K562 (cell line): ENCODE measurements at regions not wholly inside any gene's neighbourhood (a gene's known extent, or its start where the extent isn't known, plus 50 kb on each side); places are given as distances from the start of the nearest gene placed in this dataset.

Experiments
- ATAC-seq: fragments of 200-7000 bp; cut with Tn5 transposase; 3 replicates; pipeline ENCODE4 v1.9.1; 2020; ENCODE audit warnings: moderate library complexity
- BruUV-seq: library from RNA; stranded (reverse); fragments of 400-500 nt; replicated peaks from 2 replicates; lab custom pipeline; 2021; lab: Mats Ljungman, UMichigan
- CTCF ChIA-PET: fragments of 300-600 bp; formaldehyde crosslinking; extraction: SDS; loops from one replicate; lab custom pipeline; 2021; ENCODE audit warnings: low intra/inter-chr PET ratio; lab: Yijun Ruan, JAX
- POLR2A ChIA-PET: fragments of 300-600, 350-650 bp; sonication (Branson Sonifier 250); formaldehyde crosslinking; extraction: SDS; loops from one replicate; lab custom pipeline; 2021; ENCODE audit warnings: antibody characterized with exemption, inconsistent platforms; lab: Yijun Ruan, JAX
- DNase-seq, 4 experiments: peaks; one replicate each; pipeline versions ENCODE4 v3.0.0 to v3.0.0-alpha.2; 2011 to 2018; ENCODE audit warnings: low spot score in 3 of 4, mixed read lengths in 3 of 4; ENCODE audit errors: extremely low read depth in 1 of 4
- FAIRE-seq: peaks from 2 replicates; lab custom pipeline; 2011; peaks lifted over from hg19 to GRCh38; lab: Jason Lieb, UNC
- H2AFZ ChIP-seq: 2 replicates; pipeline ENCODE4 v1.6.0; 2011; ENCODE audit warnings: low read depth, low read length, control low read depth, inconsistent platforms
- H3K27ac ChIP-seq: fragments of 200-600 bp; 3 replicates; pipeline ENCODE4 v1.8.0; 2011; ENCODE audit warnings: low read depth, mild to moderate bottlenecking, control low read depth, inconsistent platforms, low read length, moderate library complexity, mixed read lengths; ENCODE audit errors: extremely low read depth
- H3K27me3 ChIP-seq, 2 experiments: fragments of 300-600 bp in 1 of 2; 2 replicates in 1 of 2; 3 replicates in 1 of 2; pipeline versions ENCODE4 v1.6.0 to v1.8.0; 2011; ENCODE audit warnings: inconsistent platforms in 2 of 2, low read length in 2 of 2, mild to moderate bottlenecking in 1 of 2, mixed read lengths in 1 of 2, moderate library complexity in 1 of 2; ENCODE audit not compliant: control insufficient read depth in 2 of 2, insufficient read depth in 2 of 2
- H3K36me3 ChIP-seq: fragments of 300-600 bp; 3 replicates; pipeline ENCODE4 v1.8.0; 2011; ENCODE audit warnings: mild to moderate bottlenecking, low read length, inconsistent platforms; ENCODE audit not compliant: control insufficient read depth, insufficient read depth
- H3K4me1 ChIP-seq, 2 experiments: fragments of 200-600 bp in 1 of 2; replicated peaks in 1 of 2; 2 replicates in 1 of 2; 3 replicates in 1 of 2; pipeline versions ENCODE4 v1.5.1 to v1.8.0; 2011; ENCODE audit warnings: inconsistent platforms in 2 of 2, low read length in 2 of 2, mild to moderate bottlenecking in 1 of 2, mixed read lengths in 1 of 2, moderate library complexity in 1 of 2; ENCODE audit not compliant: control insufficient read depth in 2 of 2, insufficient read depth in 2 of 2
- H3K4me2 ChIP-seq: 2 replicates; pipeline ENCODE4 v1.6.1; 2011; ENCODE audit warnings: low read length, control low read depth, inconsistent platforms, mixed read lengths; ENCODE audit not compliant: insufficient read depth
- H3K4me3 ChIP-seq: fragments of 200-600 bp; sonication (generic), shearing (Covaris generic); 2 replicates; pipeline ENCODE4 v1.5.1; 2016; ENCODE audit warnings: control low read depth, inconsistent platforms
- H3K79me2 ChIP-seq: fragments of 200-600 bp; 3 replicates; pipeline ENCODE4 v1.8.0; 2011; ENCODE audit warnings: low read length, inconsistent platforms; ENCODE audit not compliant: control insufficient read depth, insufficient read depth
- H3K9ac ChIP-seq, 2 experiments: 2 replicates each; pipeline versions ENCODE4 v1.6.0 to v1.6.1; 2011; ENCODE audit warnings: low read depth in 2 of 2, low read length in 2 of 2, control low read depth in 1 of 2, inconsistent platforms in 1 of 2, mild to moderate bottlenecking in 1 of 2, mixed read lengths in 1 of 2; ENCODE audit not compliant: insufficient read depth in 1 of 2
- H3K9me1 ChIP-seq: one replicate; pipeline ENCODE4 v1.6.0; 2011; ENCODE audit warnings: inconsistent platforms, mild to moderate bottlenecking, low read length, moderate library complexity; ENCODE audit not compliant: control insufficient read depth, insufficient read depth
- H3K9me3 ChIP-seq: replicated peaks from 2 replicates; pipeline ENCODE4 v1.5.1; 2011; ENCODE audit warnings: low read depth, low read length, inconsistent platforms; ENCODE audit not compliant: control insufficient read depth, insufficient read depth
- H4K20me1 ChIP-seq: replicated peaks from 2 replicates; pipeline ENCODE4 v1.6.1; 2011; ENCODE audit warnings: low read length, inconsistent platforms, mixed read lengths; ENCODE audit not compliant: control insufficient read depth, insufficient read depth
- C11orf30 ChIP-seq: fragments of 450-650 bp; IDR thresholded peaks from 2 replicates; pipeline ENCODE4 v1.6.1; 2016; ENCODE audit warnings: low read depth, mild to moderate bottlenecking
- CEBPG ChIP-seq, 3 experiments: fragments of 200-800 bp in 1 of 3; sonication (Bioruptor generic) in 1 of 3; sonication (generic) in 1 of 3; formaldehyde crosslinking in 1 of 3; IDR thresholded peaks in 2 of 3; conservative IDR thresholded peaks in 1 of 3; 2 replicates each; pipeline versions ENCODE4 v1.6.1 to v1.8.0; 2016 to 2022; ENCODE audit warnings: missing compliant biosample characterization in 2 of 3, missing genetic modification characterization in 2 of 3, mild to moderate bottlenecking in 1 of 3, missing genetic modification reagents in 1 of 3
- FOXK2 ChIP-seq, 2 experiments: fragments of 450-650 bp; IDR thresholded peaks in 1 of 2; conservative IDR thresholded peaks in 1 of 2; 2 replicates each; pipeline ENCODE4 v1.6.1; 2016; ENCODE audit warnings: low read depth in 2 of 2, mild to moderate bottlenecking in 1 of 2
- ILK ChIP-seq: fragments of 450-650 bp; IDR thresholded peaks from 2 replicates; pipeline ENCODE4 v1.6.1; 2016; ENCODE audit warnings: missing genetic modification characterization, low read depth, mild to moderate bottlenecking, missing compliant biosample characterization, moderate library complexity, borderline replicate concordance
- MAFF ChIP-seq: IDR thresholded peaks from 2 replicates; pipeline ENCODE4 v1.6.1; 2012; ENCODE audit warnings: low read length, improper control_type of control experiment
- MAFG ChIP-seq: fragments of 450-650 bp; conservative IDR thresholded peaks from 2 replicates; pipeline ENCODE4 v1.6.1; 2016; ENCODE audit warnings: missing genetic modification characterization, missing compliant biosample characterization
- MAFK ChIP-seq: IDR thresholded peaks from 2 replicates; pipeline ENCODE4 v1.6.1; 2011; ENCODE audit warnings: low read length, improper control_type of control experiment
- ZNF316 ChIP-seq: fragments of 450-650 bp; IDR thresholded peaks from 2 replicates; pipeline ENCODE4 v1.6.1; 2016
- WGBS: fragments of 100-300 bp; shearing (Covaris generic); methylation state at CpG from one replicate; pipeline ENCODE4 v1.1.6; 2016; ENCODE audit warnings: low coverage, mixed read lengths; ENCODE audit not compliant: insufficient coverage; ENCODE audit errors: missing lambda C conversion rate; 5-methylcytosine and 5-hydroxymethylcytosine counted together
- in situ Hi-C: fragments of 300-500 bp; cut with MboI; formaldehyde crosslinking; loops from 4 replicates; pipeline ENCODE4 v1.15.0; 2018; ENCODE audit warnings: inconsistent platforms, mixed read lengths
- intact Hi-C: fragments of 100-400 bp; cut with micrococcal nuclease; formaldehyde crosslinking; loops from 2 replicates; pipeline ENCODE4 v1.14.2; 2022
- TF ChIP-seq, protein P1 (sequence below): fragments of 450-650 bp; IDR thresholded peaks from 2 replicates; pipeline ENCODE4 v1.7.0; 2016; ENCODE audit warnings: borderline replicate concordance
- TF ChIP-seq, protein P2 (sequence below): fragments of 450-650 bp; IDR thresholded peaks from 2 replicates; pipeline ENCODE4 v1.6.1; 2016; ENCODE audit warnings: borderline replicate concordance
- TF ChIP-seq, protein P3 (sequence below): fragments of 250-450 bp; sonication (Bioruptor Pico); IDR thresholded peaks from 2 replicates; pipeline ENCODE4 v1.5.0; 2020; ENCODE audit warnings: mild to moderate bottlenecking, borderline replicate concordance

DNA sequence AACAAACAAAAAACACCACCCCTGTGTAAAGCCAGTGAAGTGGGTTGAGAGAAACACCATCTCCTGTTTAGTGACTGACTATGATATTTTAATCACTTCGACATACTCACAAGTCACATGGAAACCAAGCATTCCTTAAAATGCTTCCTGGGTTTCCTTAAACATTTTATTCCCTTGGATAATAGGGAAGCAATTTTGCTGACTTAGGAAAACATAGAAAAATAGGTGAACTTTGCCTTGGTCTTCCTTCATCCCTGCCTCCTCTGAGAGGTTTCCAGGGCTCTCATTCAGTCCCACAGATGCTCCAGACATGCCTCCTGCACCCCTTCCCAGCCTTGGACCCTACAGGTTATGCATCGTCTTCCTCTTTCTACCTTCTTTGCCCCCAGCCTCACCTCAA is 122.6 kb upstream of the SERPINE2 start:
- Histone ChIP-seq H3K4me1 (no peaks in the 10 kb centered on the region), H3K9me1 (no peaks in the 10 kb centered on the region), H2AFZ (no peak overlapping the region), H3K4me2 (no peak overlapping the region), H3K36me3 (no peaks in the 10 kb centered on the region), H3K27me3 (no peaks in the 10 kb centered on the region), H4K20me1 (no peaks in the 10 kb centered on the region), H3K27ac (no peak overlapping the region), H3K79me2 (no peaks in the 10 kb centered on the region), H3K9me3 (no peaks in the 10 kb centered on the region), H3K4me3 (no peak overlapping the region), H3K9ac (no peak overlapping the region)
- FAIRE-seq: no peak
- in situ Hi-C loops (no loop called here), intact Hi-C loops (no loop called here)
- CTCF ChIA-PET: no interaction called here
- DNase-seq: no peak
- WGBS: 0% methylated on average over 2 of the region's 2 CpGs
- ATAC-seq: no peak
- no TSS peak for BruUV-seq
- peak; percentile 55; the same call in 1 of the 2 replicates for TF ChIP-seq C11orf30
- TF ChIP-seq, protein P1, sequence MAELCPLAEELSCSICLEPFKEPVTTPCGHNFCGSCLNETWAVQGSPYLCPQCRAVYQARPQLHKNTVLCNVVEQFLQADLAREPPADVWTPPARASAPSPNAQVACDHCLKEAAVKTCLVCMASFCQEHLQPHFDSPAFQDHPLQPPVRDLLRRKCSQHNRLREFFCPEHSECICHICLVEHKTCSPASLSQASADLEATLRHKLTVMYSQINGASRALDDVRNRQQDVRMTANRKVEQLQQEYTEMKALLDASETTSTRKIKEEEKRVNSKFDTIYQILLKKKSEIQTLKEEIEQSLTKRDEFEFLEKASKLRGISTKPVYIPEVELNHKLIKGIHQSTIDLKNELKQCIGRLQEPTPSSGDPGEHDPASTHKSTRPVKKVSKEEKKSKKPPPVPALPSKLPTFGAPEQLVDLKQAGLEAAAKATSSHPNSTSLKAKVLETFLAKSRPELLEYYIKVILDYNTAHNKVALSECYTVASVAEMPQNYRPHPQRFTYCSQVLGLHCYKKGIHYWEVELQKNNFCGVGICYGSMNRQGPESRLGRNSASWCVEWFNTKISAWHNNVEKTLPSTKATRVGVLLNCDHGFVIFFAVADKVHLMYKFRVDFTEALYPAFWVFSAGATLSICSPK: no peak
- no peak for TF ChIP-seq CEBPG (CRISPR knock-in tag; IDR thresholded peaks at IDR 0.05)
- no peak for TF ChIP-seq CEBPG (tag; conservative IDR thresholded peaks at IDR 0.05 in 1 of 2, IDR thresholded peaks at IDR 0.05 in 1 of 2)
- peak; percentile 57 for TF ChIP-seq MAFF
- TF ChIP-seq MAFG: peak; percentile 46
- TF ChIP-seq ILK (tag): no peak
- TF ChIP-seq, protein P2, sequence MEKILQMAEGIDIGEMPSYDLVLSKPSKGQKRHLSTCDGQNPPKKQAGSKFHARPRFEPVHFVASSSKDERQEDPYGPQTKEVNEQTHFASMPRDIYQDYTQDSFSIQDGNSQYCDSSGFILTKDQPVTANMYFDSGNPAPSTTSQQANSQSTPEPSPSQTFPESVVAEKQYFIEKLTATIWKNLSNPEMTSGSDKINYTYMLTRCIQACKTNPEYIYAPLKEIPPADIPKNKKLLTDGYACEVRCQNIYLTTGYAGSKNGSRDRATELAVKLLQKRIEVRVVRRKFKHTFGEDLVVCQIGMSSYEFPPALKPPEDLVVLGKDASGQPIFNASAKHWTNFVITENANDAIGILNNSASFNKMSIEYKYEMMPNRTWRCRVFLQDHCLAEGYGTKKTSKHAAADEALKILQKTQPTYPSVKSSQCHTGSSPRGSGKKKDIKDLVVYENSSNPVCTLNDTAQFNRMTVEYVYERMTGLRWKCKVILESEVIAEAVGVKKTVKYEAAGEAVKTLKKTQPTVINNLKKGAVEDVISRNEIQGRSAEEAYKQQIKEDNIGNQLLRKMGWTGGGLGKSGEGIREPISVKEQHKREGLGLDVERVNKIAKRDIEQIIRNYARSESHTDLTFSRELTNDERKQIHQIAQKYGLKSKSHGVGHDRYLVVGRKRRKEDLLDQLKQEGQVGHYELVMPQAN: no peak
- TF ChIP-seq, protein P3, sequence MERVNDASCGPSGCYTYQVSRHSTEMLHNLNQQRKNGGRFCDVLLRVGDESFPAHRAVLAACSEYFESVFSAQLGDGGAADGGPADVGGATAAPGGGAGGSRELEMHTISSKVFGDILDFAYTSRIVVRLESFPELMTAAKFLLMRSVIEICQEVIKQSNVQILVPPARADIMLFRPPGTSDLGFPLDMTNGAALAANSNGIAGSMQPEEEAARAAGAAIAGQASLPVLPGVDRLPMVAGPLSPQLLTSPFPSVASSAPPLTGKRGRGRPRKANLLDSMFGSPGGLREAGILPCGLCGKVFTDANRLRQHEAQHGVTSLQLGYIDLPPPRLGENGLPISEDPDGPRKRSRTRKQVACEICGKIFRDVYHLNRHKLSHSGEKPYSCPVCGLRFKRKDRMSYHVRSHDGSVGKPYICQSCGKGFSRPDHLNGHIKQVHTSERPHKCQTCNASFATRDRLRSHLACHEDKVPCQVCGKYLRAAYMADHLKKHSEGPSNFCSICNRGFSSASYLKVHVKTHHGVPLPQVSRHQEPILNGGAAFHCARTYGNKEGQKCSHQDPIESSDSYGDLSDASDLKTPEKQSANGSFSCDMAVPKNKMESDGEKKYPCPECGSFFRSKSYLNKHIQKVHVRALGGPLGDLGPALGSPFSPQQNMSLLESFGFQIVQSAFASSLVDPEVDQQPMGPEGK (CRISPR knock-in tag): no peak
- TF ChIP-seq FOXK2 (conservative IDR thresholded peaks at IDR 0.05 in 1 of 2, IDR thresholded peaks at IDR 0.05 in 1 of 2; ENCODE audit: low read depth in 2 of 2): no peak
- peak; percentile 43 for TF ChIP-seq ZNF316
- peak; percentile 40; the same call in 1 of the 2 replicates for TF ChIP-seq MAFK
- POLR2A ChIA-PET: no interaction called here
